ENCODE measurements at regions not wholly inside any gene's neighbourhood (a gene's known extent, or its start where the extent isn't known, plus 50 kb on each side); places are given as distances from the start of the nearest gene placed in this dataset.

- TF ChIP-seq EP300 (IDR thresholded peaks at IDR 0.05) (no peak), CTCF (IDR thresholded peaks at IDR 0.05) (no peak)
Measured at GRCh38 chr11:115760461-115761320, 256.5 kb upstream of the CADM1 start.
